ENCODE measurements at regions not wholly inside any gene's neighbourhood (a gene's known extent, or its start where the extent isn't known, plus 50 kb on each side); places are given as distances from the start of the nearest gene placed in this dataset.
"Not testable (repeated sequence)": the region's sequence is repeated elsewhere in the genome, so short reads cannot be mapped to it uniquely, and the experiment has no call there.

- DNase-seq = no peak
Measured at GRCh38 chr3:137325170-137325569, 367.4 kb downstream of the IL20RB start.

DNA sequence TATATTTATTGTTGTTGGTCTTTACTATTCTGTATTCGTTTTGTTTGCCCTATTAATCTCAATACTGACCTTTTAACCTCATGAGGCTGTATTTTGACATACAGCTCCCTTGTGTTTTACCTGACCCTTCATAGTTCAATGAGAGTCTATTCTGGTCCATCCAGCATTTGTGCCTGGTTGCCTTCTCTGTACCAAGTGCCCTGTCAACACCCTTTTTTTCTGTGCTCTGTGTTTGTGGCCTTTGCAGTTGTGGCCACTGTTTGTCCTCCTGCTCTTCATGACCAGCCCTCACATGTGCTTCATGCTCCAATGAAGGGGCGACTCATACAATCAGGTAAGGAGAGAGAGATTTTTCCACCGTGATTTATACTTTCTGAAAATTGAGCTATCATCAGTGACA lies 368.2 kb downstream of the IL20RB start:
- no peak for DNase-seq

DNA sequence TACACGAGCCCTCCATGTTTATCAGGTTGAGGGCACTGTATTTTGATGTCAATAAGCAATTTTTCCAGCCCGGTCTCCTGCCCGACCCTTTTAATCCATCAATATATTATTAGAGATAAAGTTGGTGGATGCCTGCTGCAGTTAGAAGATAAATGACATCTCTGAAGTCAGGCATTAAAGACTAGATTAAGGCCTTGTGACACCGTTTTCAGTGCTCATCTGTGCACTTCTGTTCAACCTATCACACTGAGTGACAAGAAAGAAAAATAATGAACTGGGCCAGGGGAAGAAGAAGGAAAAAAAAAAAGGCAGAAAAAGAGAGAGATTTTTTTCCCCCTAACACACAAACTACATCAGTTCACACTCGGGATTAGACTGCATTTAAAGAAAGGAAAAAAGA lies 371.8 kb downstream of the IL20RB start:
- no peak for DNase-seq

- no peak for DNase-seq
Measured at GRCh38 chr3:137330246-137330645, 372.5 kb downstream of the IL20RB start.

- no peak for DNase-seq
Measured at GRCh38 chr3:137332297-137332696, 374.5 kb downstream of the IL20RB start.

DNA sequence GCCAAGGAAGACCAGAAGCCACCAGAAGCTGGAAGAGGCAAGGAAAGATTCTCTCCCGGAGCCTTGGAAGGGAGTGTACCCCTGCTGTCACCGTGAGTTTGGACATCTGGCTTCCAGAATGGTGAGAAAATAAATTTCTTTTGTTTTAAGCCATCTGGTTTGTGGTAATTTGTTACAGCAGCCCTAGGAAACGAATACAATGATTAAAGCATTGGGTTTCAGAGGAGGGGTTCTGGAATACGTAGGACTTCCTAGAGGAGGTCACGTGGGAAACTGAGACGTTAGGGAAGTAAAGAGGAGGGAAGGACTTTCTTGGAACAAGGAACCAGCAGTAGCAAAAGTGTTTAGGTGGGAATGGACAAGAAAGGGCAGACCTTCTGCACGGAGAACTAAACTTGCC lies 377.7 kb downstream of the IL20RB start:
- no peak for DNase-seq

DNA sequence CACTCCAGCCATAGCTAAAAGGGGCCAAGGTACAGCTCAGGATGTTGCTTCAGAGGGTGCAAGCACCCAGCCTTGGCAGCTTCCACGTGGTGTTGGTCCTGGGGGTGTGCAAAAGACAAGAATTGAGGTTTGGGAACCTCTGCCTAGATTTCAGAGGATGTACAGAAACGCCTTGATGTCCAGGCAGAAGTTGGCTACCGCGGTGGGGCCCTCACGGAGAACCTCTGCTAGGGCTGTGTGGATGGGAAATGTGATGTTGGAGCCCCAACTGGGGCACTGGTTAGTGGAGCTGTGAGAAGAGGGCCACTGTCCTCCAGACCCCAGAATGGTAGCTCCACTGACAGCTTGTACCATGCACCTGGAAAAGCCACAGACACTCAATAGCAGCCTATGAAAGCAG lies 380.6 kb downstream of the IL20RB start:
- DNase-seq = not testable (repeated sequence)

- DNase-seq = no peak
Measured at GRCh38 chr3:137343283-137343682, 385.5 kb downstream of the IL20RB start.

- DNase-seq = no peak
Measured at GRCh38 chr3:137347132-137347531, 389.3 kb downstream of the IL20RB start.

DNA sequence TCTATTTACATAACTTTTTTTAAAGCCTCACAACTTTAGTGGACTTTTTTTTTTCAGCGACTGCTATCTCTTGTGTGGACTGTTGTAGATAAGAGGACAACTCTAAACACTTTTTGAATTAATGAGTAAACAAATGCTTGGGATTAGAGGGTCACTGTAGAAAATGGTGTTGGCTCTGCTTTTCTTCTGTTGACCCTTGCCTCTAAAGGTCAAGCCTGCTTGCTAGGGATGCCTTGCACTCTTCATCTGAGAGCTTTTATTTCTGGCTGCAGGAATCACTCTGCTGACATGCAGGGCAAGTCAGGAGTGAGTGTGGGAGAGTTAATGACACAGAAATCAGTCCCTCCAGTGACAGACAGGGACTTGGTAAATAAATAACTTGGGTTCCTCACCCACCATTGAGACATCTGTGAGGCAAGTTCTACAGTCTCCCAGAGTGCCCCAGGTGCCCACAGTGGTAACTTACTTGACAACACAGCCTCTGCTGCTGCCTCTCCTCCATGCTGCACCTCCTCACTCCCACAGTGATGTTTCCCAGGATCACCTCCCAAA lies 390.1 kb downstream of the IL20RB start:
- no peak for DNase-seq

DNA sequence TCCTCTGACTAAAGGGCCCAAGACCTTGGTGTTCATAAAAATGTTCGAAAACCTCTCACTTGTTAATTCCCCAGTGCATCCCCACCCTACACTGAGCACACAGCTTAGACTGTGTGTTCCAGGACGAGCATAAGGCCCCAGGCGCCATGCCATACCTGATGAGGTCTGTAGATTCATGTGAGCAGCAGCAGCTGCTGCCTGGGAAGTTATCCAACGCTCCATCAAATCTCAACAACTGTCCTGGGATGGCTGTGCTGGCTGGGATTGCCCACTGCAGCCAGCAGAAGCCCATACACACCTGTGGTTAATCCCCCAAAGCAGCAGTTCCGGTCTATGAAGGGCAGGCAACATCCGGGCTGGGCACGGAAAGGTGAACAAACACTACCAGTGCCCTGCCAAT lies 391.2 kb downstream of the IL20RB start:
- no peak for DNase-seq

DNA sequence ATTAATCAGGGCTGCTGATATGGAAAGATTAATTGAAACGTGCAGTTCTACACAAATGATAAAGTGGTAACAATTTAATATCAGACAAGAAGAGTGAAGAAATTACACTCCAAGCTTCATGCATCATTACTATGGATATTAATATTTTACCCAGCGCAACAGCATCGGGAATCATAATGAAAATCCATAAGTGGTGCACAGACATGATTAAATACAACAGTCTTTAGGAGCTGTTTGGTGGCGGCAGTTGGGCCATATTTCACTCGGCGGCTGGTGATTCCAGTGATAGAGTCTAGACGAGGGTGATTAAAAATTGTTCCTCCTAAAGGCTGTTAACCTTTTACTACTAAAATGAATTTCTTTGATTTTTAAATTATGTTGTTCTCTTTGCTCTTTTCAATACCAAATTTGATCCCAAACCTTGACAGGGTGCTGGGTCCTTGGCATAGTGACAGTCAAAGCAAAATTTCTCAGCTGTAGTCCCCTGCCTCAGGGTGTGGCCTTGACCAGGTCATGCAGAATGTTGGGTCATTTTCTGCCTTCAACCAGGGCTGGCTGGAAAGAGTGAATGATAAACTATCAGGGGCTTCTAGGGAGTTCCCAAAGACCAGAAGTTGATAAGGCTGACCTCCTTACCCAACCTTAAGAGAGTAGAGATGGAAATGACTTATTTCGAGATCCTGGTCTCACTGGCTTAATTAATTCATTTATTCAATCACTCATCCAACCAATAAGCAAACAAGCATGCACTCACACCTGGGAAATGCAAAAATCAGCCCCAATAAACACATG lies 392.0 kb downstream of the IL20RB start:
- DNase-seq = no peak

DNA sequence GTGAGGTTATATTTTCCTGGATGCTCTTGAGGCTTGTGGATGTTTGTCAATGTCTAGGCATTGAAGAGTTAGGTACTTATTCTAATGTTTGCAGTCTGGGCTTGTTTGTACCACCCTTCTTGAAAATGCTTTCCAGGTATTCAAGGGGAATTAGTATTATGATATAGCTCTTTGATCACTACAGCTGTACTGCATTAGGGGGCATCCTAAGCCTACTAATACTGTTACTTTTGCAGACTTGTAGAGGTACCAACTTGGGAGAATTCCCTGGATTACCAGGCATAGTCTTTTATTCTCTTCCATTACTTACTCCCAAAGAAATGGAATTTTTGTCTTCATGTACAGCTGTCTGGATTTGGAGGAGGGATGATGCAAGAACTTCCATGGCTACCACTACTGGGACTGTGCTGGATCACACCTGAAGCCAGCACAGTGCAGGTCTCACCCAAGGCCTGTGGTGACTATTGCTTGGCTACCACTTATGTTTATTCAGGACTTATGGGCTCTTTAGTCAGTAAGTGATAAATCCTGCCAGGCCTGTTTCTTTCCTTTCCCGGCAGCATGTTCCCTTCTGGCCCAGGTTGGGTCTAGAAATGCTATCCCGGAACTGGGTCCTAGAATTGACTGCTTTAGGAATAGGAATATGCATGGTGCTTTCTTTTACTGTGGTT lies 402.9 kb downstream of the IL20RB start:
- no peak for DNase-seq

- DNase-seq = no peak
Measured at GRCh38 chr3:137382005-137382594, 382.0 kb upstream of the SOX14 start.

GRCh38 chr3:137385922-137386321 lies 378.2 kb upstream of the SOX14 start:
- DNase-seq = no peak

DNA sequence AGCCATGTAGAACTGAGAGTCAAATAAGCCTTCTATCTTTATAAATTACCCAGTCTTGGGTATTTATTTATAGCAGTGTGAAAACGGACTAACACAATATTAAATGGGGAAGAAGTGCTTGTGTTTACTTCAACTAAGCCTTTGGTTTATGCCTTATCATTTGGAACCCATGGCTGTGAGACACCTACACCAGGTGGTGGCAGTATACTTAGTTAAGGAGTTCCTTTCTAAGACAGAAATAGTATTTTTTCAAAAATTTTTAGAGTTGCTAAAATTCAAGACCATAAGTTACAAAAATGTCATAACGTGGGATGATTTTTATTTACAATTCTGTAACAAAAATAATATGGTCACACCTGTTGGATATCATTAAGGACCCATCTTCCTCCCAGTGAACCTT lies 354.5 kb upstream of the SOX14 start:
- DNase-seq = no peak

GRCh38 chr3:137410028-137410427 lies 354.1 kb upstream of the SOX14 start:
- no peak for DNase-seq

- no peak for DNase-seq
Measured at GRCh38 chr3:137420198-137420995, 343.7 kb upstream of the SOX14 start.

- no peak for DNase-seq
Measured at GRCh38 chr3:137438561-137438960, 325.6 kb upstream of the SOX14 start.

- DNase-seq = no peak
Measured at GRCh38 chr3:137460944-137461343, 303.2 kb upstream of the SOX14 start.

GRCh38 chr3:137463131-137463530 lies 301.0 kb upstream of the SOX14 start:
- no peak for DNase-seq

DNA sequence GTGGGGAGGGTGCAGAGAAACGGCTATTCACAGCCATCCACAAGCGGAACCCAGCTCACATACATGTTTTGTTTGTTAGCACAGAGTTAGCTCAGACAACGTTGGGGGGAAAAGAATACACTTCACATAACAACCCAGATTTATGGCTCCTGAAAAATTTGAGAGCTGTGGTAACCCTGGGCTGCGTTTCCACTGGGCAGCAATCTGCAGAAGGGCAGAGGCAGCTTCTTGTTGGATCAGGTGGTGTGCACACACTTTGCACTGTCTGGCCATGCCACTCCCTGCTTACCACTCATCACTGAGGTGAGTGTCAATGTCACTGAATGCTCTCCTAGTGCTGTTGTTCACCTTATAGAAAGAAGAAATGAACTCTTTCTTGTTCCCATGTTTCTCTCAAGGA lies 299.8 kb upstream of the SOX14 start:
- DNase-seq = no peak

- no peak for DNase-seq
Measured at GRCh38 chr3:137468446-137468845, 295.7 kb upstream of the SOX14 start.
